ENCODE measurements at regions not wholly inside any gene's neighbourhood (a gene's known extent, or its start where the extent isn't known, plus 50 kb on each side); places are given as distances from the start of the nearest gene placed in this dataset.

DNA sequence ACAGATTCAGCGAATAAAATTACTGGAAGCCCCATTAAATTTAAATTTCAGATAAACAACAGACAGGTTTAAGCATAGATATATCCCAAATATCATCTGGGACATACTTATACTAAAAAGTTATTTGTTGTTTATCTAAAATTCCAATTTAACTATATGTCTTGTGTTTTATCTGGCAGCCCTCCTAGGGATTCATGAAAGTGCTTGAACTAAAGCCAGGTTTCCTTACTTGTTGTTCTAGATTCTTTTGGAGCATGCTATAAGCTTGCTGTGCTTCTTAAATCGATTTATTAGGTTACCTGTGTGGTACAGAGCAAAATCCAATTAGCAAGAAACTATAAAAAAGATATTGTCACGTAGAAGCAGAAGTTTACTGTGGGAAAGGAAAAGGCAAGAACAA, 202.5 kb upstream of the GMDS start:
- Histone ChIP-seq H3K9ac (ENCODE audit: low read length) (no peak overlapping the region), H2AFZ (ENCODE audit: low read depth, low read length, poor library complexity, severe bottlenecking) (no peak overlapping the region), H3K4me3 (replicated peaks in 1 of 2; ENCODE audit: low read depth in 1 of 2, low read length in 2 of 2) (no peak overlapping the region), H3K27me3 (ENCODE audit: insufficient read depth, low read length) (no peaks in the 10 kb centered on the region), H4K20me1 (ENCODE audit: insufficient read depth) (no peaks in the 10 kb centered on the region), H3K27ac (ENCODE audit: low read depth, low read length) (no peak overlapping the region), H3K9me3 (ENCODE audit: control insufficient read depth in 1 of 2, insufficient read depth in 1 of 2, low read depth in 1 of 2, low read length in 2 of 2) (no peaks in the 10 kb centered on the region), H3K79me2 (ENCODE audit: insufficient read depth, low read length) (no peaks in the 10 kb centered on the region), H3K36me3 (ENCODE audit: control insufficient read depth in 1 of 2, insufficient read depth in 2 of 2, low read length in 2 of 2) (no peaks in the 10 kb centered on the region), H3K4me1 (ENCODE audit: control insufficient read depth in 1 of 2, insufficient read depth in 2 of 2, low read length in 2 of 2) (peaks cover 0 to 4% of the 10 kb centered on the region in 2 experiments; a peak in 1 of 4 replicates), H3K9me2 (ENCODE audit: insufficient read depth) (no peaks in the 10 kb centered on the region), H3K4me2 (ENCODE audit: low read length) (no peak overlapping the region)
- RAD21 ChIA-PET (ENCODE audit: low non-redundant PET in 1 of 2, low total read pairs in 2 of 2, uncharacterized antibody in 2 of 2, unreplicated experiment in 2 of 2) = no interaction called here
- POLR2A ChIA-PET = no interaction called here
- no peak for DNase-seq (ENCODE audit: low read depth, low spot score)
- no TSS peak for BruUV-seq (replicated peaks)
- intact Hi-C loops (cut with micrococcal nuclease) = loop anchor here (1.0 to 5.0 kb wide), 5 partner anchors 96 to 851 kb away; no protein-coding TSS in a partner anchor
- no peak for ATAC-seq
- CTCF ChIA-PET = interaction anchor here (0.6 to 2.1 kb wide), 5 partner anchors 10 to 851 kb away, joined by 3 to 5 read pairs (median 4); no protein-coding TSS in a partner anchor
- TF ChIP-seq EZH2phosphoT487 (IDR thresholded peaks at IDR 0.05; ENCODE audit: borderline replicate concordance) (no peak), POLR2A (IDR thresholded peaks at IDR 0.05; ENCODE audit: borderline replicate concordance, extremely low read depth, insufficient read depth, insufficient read length) (no peak), POLR2AphosphoS5 (IDR thresholded peaks at IDR 0.05; ENCODE audit: low read depth, low read length) (no peak), EZH2 (IDR thresholded peaks at IDR 0.05) (no peak)

DNA sequence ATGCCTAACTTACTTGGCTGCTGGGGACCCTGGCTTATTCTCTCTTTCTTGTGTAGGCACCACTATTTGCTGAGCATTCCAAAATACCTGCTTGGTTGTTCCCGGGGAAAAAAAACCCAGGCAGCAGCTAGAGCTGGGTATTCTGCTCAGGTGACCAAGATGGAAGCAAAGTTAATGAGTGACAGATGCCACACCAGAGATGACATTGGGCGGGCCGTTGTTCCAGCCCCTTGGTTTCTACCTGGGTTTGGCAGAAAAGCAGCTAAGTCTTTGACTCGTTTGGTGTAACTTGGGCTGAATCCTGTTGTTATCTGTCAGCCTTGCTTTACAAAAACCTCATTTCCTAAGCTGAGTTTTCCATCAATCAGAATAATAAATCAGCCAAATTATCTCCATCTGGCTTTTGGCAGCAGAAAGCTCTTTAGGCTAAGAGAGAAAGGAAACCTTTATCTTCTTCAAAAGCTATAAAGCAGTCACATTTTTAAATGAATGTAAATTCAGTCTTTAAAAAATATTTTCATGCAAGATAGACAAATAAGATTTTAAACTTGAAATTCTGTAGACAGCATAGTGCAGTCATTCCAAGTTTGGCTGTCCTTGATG, 202.0 kb upstream of the GMDS start:
- H3K9ac ChIP-seq (ENCODE audit: low read length) = no peak overlapping the region
- DNase-seq (ENCODE audit: low read depth, low spot score) = no peak
- no peaks in the 10 kb centered on the region for H3K36me3 ChIP-seq (ENCODE audit: control insufficient read depth in 1 of 2, insufficient read depth in 2 of 2, low read length in 2 of 2)
- H2AFZ ChIP-seq (ENCODE audit: low read depth, low read length, poor library complexity, severe bottlenecking) = no peak overlapping the region
- ATAC-seq = no peak
- BruUV-seq (replicated peaks) = no TSS peak
- intact Hi-C loops (cut with micrococcal nuclease) = loop anchor here (5.0 kb wide), 3 partner anchors 95 to 250 kb away; no protein-coding TSS in a partner anchor
- TF ChIP-seq RAD21 (IDR thresholded peaks at IDR 0.05; ENCODE audit: low read depth) (no peak), ELF1 (IDR thresholded peaks at IDR 0.05; ENCODE audit: borderline replicate concordance, low read depth) (no peak), ZFX (IDR thresholded peaks at IDR 0.05) (no peak), EZH2 (IDR thresholded peaks at IDR 0.05) (no peak), YY1 (IDR thresholded peaks at IDR 0.05; ENCODE audit: extremely low read depth, insufficient replicate concordance, low read depth, low read length) (no peak), ZNF274 (IDR thresholded peaks at IDR 0.05; ENCODE audit: low read depth, low read length) (no peak), EGR1 (IDR thresholded peaks at IDR 0.05; ENCODE audit: low read depth) (no peak)
- TF ChIP-seq, protein P1, sequence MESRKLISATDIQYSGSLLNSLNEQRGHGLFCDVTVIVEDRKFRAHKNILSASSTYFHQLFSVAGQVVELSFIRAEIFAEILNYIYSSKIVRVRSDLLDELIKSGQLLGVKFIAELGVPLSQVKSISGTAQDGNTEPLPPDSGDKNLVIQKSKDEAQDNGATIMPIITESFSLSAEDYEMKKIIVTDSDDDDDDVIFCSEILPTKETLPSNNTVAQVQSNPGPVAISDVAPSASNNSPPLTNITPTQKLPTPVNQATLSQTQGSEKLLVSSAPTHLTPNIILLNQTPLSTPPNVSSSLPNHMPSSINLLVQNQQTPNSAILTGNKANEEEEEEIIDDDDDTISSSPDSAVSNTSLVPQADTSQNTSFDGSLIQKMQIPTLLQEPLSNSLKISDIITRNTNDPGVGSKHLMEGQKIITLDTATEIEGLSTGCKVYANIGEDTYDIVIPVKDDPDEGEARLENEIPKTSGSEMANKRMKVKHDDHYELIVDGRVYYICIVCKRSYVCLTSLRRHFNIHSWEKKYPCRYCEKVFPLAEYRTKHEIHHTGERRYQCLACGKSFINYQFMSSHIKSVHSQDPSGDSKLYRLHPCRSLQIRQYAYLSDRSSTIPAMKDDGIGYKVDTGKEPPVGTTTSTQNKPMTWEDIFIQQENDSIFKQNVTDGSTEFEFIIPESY (IDR thresholded peaks at IDR 0.05; ENCODE audit: extremely low read depth, insufficient replicate concordance, low read length) = no peak
- TF ChIP-seq, protein P2, sequence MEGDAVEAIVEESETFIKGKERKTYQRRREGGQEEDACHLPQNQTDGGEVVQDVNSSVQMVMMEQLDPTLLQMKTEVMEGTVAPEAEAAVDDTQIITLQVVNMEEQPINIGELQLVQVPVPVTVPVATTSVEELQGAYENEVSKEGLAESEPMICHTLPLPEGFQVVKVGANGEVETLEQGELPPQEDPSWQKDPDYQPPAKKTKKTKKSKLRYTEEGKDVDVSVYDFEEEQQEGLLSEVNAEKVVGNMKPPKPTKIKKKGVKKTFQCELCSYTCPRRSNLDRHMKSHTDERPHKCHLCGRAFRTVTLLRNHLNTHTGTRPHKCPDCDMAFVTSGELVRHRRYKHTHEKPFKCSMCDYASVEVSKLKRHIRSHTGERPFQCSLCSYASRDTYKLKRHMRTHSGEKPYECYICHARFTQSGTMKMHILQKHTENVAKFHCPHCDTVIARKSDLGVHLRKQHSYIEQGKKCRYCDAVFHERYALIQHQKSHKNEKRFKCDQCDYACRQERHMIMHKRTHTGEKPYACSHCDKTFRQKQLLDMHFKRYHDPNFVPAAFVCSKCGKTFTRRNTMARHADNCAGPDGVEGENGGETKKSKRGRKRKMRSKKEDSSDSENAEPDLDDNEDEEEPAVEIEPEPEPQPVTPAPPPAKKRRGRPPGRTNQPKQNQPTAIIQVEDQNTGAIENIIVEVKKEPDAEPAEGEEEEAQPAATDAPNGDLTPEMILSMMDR (IDR thresholded peaks at IDR 0.05 in 2 of 3, conservative IDR thresholded peaks at IDR 0.05 in 1 of 3; ENCODE audit: borderline replicate concordance in 1 of 3, insufficient read depth in 1 of 3, low read depth in 2 of 3, low read length in 2 of 3) = no peak
- ChIA-PET RAD21 (ENCODE audit: low non-redundant PET in 1 of 2, low total read pairs in 2 of 2, uncharacterized antibody in 2 of 2, unreplicated experiment in 2 of 2) (no interaction called here), CTCF (interaction anchor here (1.1 to 2.1 kb wide), 3 partner anchors 9 to 851 kb away, joined by 3 to 5 read pairs (median 4); no protein-coding TSS in a partner anchor), POLR2A (no interaction called here)
- H3K4me2 ChIP-seq (ENCODE audit: low read length) = no peak overlapping the region
- peaks cover 0 to 4% of the 10 kb centered on the region in 2 experiments; a peak in 1 of 4 replicates for H3K4me1 ChIP-seq (ENCODE audit: control insufficient read depth in 1 of 2, insufficient read depth in 2 of 2, low read length in 2 of 2)
- no peaks in the 10 kb centered on the region for H3K27me3 ChIP-seq (ENCODE audit: insufficient read depth, low read length)
- no peaks in the 10 kb centered on the region for H3K79me2 ChIP-seq (ENCODE audit: insufficient read depth, low read length)
- no peak overlapping the region for H3K27ac ChIP-seq (ENCODE audit: low read depth, low read length)
- H3K9me3 ChIP-seq (ENCODE audit: control insufficient read depth in 1 of 2, insufficient read depth in 1 of 2, low read depth in 1 of 2, low read length in 2 of 2) = no peaks in the 10 kb centered on the region
- no peaks in the 10 kb centered on the region for H3K9me2 ChIP-seq (ENCODE audit: insufficient read depth)
- H3K4me3 ChIP-seq (replicated peaks in 1 of 2; ENCODE audit: low read depth in 1 of 2, low read length in 2 of 2) = no peak overlapping the region
- H4K20me1 ChIP-seq (ENCODE audit: insufficient read depth) = no peaks in the 10 kb centered on the region

All from HCT116 (cell line).